Fibroblast of lung (primary cell): ENCODE measurements at regions not wholly inside any gene's neighbourhood (a gene's known extent, or its start where the extent isn't known, plus 50 kb on each side); places are given as distances from the start of the nearest gene placed in this dataset.

ENCODE experiments used
- DNase-seq, 2 donors: peaks; one replicate each; pipeline versions ENCODE4 v3.0.0 to v3.0.0-alpha.2; 2010; ENCODE audit warnings: low read depth in 2 of 2
- H2AFZ ChIP-seq: 2 replicates; pipeline ENCODE4 v1.5.1; 2012; ENCODE audit warnings: low read length, control low read depth, inconsistent platforms
- H3K27ac ChIP-seq: 2 replicates; pipeline ENCODE4 v1.5.1; 2011; ENCODE audit warnings: low read length, control low read depth; ENCODE audit not compliant: insufficient read depth
- H3K27me3 ChIP-seq: 2 replicates; pipeline ENCODE4 v1.5.1; 2011; ENCODE audit warnings: mild to moderate bottlenecking, low read length; ENCODE audit not compliant: control insufficient read depth, insufficient read depth
- H3K36me3 ChIP-seq: 2 replicates; pipeline ENCODE4 v1.5.1; 2011; ENCODE audit warnings: low read length; ENCODE audit not compliant: control insufficient read depth, insufficient read depth
- H3K4me1 ChIP-seq: 2 replicates; pipeline ENCODE4 v1.5.1; 2011; ENCODE audit warnings: low read length; ENCODE audit not compliant: control insufficient read depth, insufficient read depth; ENCODE audit errors: extremely low read depth
- H3K4me2 ChIP-seq: 2 replicates; pipeline ENCODE4 v1.5.1; 2011; ENCODE audit warnings: low read length, control low read depth; ENCODE audit not compliant: insufficient read depth; ENCODE audit errors: extremely low read depth
- H3K4me3 ChIP-seq, 4 experiments: fragments of 200-600 bp in 1 of 4; sonication (generic) in 1 of 4; replicated peaks in 1 of 4; 2 replicates each; pipeline ENCODE4 v1.5.1; 2011 to 2016; ENCODE audit warnings: low read length in 4 of 4, low read depth in 3 of 4, mild to moderate bottlenecking in 3 of 4, control low read depth in 2 of 4, inconsistent platforms in 1 of 4, mixed read lengths in 1 of 4; ENCODE audit not compliant: insufficient read depth in 1 of 4; ENCODE audit errors: control extremely low read depth in 1 of 4
- H3K79me2 ChIP-seq: 2 replicates; pipeline ENCODE4 v1.5.1; 2012; ENCODE audit warnings: mild to moderate bottlenecking, low read length, inconsistent platforms; ENCODE audit not compliant: control insufficient read depth, insufficient read depth
- H3K9ac ChIP-seq: 2 replicates; pipeline ENCODE4 v1.5.1; 2011; ENCODE audit warnings: mild to moderate bottlenecking, low read length, control low read depth; ENCODE audit not compliant: insufficient read depth
- H3K9me3 ChIP-seq: 2 replicates; pipeline ENCODE4 v1.5.1; 2012; ENCODE audit warnings: low read depth, low read length; ENCODE audit not compliant: control insufficient read depth, insufficient read depth
- H4K20me1 ChIP-seq: 2 replicates; pipeline ENCODE4 v1.5.1; 2011; ENCODE audit warnings: low read length; ENCODE audit not compliant: control insufficient read depth, insufficient read depth; ENCODE audit errors: extremely low read depth
- EZH2 ChIP-seq: IDR thresholded peaks from 2 replicates; pipeline ENCODE4 v1.5.1; 2012; ENCODE audit warnings: low read length, control low read depth, mild to moderate bottlenecking; ENCODE audit errors: missing control alignments
- TF ChIP-seq, protein P1 (sequence below), 2 donors: IDR thresholded peaks in 1 of 2; conservative IDR thresholded peaks in 1 of 2; 1 replicate in 1 of 2; 2 replicates in 1 of 2; pipeline ENCODE4 v1.5.1; 2011 to 2012; ENCODE audit warnings: low read length in 2 of 2, control low read depth in 1 of 2, inconsistent platforms in 1 of 2, low read depth in 1 of 2, mild to moderate bottlenecking in 1 of 2

DNA sequence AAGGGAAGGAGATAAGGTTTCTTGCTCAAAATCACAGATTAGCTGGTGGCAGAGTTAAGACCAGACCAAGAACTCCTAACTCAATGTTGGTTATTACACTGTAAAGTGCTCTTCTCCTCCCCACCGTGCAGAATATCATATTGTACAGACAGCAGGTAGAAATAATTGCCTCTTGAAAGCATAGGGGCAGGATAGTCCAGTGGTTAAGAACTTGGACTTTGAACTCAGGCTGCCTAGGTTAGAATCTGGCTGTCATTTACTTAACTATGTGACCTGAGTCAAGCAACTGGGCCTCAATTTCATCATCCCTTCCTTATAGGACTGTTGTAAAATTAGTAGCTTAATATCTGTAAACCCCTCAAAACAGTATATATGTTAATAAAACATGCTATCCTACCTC, 114.9 kb upstream of the HIVEP3 start:
- H4K20me1 ChIP-seq, result no peaks in the 10 kb centered on the region
- H3K4me1 ChIP-seq, result no peaks in the 10 kb centered on the region
- no peak overlapping the region for H3K27ac ChIP-seq
- DNase-seq, result no peak
- no peak overlapping the region for H2AFZ ChIP-seq
- no peaks in the 10 kb centered on the region for H3K27me3 ChIP-seq
- H3K4me3 ChIP-seq, result no peak overlapping the region
- H3K9me3 ChIP-seq, result no peaks in the 10 kb centered on the region
- no peak for TF ChIP-seq EZH2
- TF ChIP-seq, protein P1, sequence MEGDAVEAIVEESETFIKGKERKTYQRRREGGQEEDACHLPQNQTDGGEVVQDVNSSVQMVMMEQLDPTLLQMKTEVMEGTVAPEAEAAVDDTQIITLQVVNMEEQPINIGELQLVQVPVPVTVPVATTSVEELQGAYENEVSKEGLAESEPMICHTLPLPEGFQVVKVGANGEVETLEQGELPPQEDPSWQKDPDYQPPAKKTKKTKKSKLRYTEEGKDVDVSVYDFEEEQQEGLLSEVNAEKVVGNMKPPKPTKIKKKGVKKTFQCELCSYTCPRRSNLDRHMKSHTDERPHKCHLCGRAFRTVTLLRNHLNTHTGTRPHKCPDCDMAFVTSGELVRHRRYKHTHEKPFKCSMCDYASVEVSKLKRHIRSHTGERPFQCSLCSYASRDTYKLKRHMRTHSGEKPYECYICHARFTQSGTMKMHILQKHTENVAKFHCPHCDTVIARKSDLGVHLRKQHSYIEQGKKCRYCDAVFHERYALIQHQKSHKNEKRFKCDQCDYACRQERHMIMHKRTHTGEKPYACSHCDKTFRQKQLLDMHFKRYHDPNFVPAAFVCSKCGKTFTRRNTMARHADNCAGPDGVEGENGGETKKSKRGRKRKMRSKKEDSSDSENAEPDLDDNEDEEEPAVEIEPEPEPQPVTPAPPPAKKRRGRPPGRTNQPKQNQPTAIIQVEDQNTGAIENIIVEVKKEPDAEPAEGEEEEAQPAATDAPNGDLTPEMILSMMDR (conservative IDR thresholded peaks at IDR 0.05 in 1 of 2, IDR thresholded peaks at IDR 0.05 in 1 of 2; ENCODE audit: low read depth in 1 of 2, low read length in 2 of 2), result no peak
- H3K36me3 ChIP-seq, result no peaks in the 10 kb centered on the region
- H3K4me2 ChIP-seq, result no peak overlapping the region
- no peak overlapping the region for H3K9ac ChIP-seq
- no peaks in the 10 kb centered on the region for H3K79me2 ChIP-seq

DNA sequence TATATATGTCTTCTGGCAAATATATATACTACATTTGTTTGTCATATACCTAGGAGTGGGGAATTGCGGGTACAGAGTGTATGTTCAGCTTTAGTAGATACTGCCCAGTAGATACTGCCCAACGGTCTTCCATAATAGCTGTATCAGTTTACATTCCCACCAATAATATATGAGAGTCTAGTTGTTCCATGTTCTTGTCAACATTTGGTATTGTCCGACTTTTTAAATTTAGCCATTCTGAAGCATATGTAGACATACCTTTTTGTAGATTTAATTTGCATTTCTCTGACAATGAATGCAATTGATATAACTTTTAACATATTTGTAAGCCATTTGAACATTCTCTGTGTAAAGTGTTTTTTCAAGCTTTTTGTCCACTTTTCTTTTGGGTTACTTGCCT, 99.0 kb upstream of the HIVEP3 start:
- Histone ChIP-seq H3K4me3 (no peak overlapping the region), H3K79me2 (no peaks in the 10 kb centered on the region), H3K27ac (no peak overlapping the region), H3K9ac (no peak overlapping the region), H2AFZ (no peak overlapping the region), H3K27me3 (no peaks in the 10 kb centered on the region), H3K4me2 (no peak overlapping the region), H3K4me1 (no peaks in the 10 kb centered on the region), H4K20me1 (no peaks in the 10 kb centered on the region), H3K9me3 (no peaks in the 10 kb centered on the region), H3K36me3 (no peaks in the 10 kb centered on the region)
- no peak for TF ChIP-seq EZH2
- TF ChIP-seq, protein P1 (conservative IDR thresholded peaks at IDR 0.05 in 1 of 2, IDR thresholded peaks at IDR 0.05 in 1 of 2; ENCODE audit: low read depth in 1 of 2, low read length in 2 of 2), result no peak
- DNase-seq, result no peak

DNA sequence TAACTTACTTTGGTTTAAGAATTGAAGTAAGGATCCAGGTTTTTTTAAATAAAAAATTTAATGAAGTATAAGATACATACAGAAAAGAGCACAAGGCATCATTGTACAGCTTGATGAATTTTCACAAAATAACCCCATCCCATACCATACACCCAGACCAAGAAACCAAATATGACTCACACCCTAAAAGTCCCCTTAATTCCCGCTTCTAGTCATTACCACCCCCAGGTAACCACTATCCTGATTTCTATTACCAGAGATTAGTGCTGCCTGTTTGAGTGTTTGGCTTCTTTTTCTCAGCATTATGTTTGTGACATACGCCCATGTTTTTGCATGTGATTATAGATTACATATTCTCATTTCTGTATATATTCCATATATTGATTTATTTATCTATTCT, 98.5 kb upstream of the HIVEP3 start:
- TF ChIP-seq, protein P1 (conservative IDR thresholded peaks at IDR 0.05 in 1 of 2, IDR thresholded peaks at IDR 0.05 in 1 of 2; ENCODE audit: low read depth in 1 of 2, low read length in 2 of 2), result no peak
- no peak for TF ChIP-seq EZH2

More for the DNA sequence above, 98.5 kb upstream of the HIVEP3 start:
- H2AFZ ChIP-seq, result no peak overlapping the region
- no peaks in the 10 kb centered on the region for H3K4me1 ChIP-seq
- no peak overlapping the region for H3K9ac ChIP-seq
- H3K4me2 ChIP-seq, result no peak overlapping the region
- H3K27me3 ChIP-seq, result no peaks in the 10 kb centered on the region
- no peaks in the 10 kb centered on the region for H3K36me3 ChIP-seq
- H4K20me1 ChIP-seq, result no peaks in the 10 kb centered on the region
- H3K79me2 ChIP-seq, result no peaks in the 10 kb centered on the region
- H3K27ac ChIP-seq, result no peak overlapping the region
- H3K9me3 ChIP-seq, result no peaks in the 10 kb centered on the region
- no peak overlapping the region for H3K4me3 ChIP-seq
- DNase-seq, result no peak
